Activated CD8-positive, alpha-beta memory T cell treated with anti-CD3 and anti-CD28 coated beads, Interleukin-2, amount 50 U/mL, for 4 hours (primary cell): ENCODE measurements at regions not wholly inside any gene's neighbourhood (a gene's known extent, or its start where the extent isn't known, plus 50 kb on each side); places are given as distances from the start of the nearest gene placed in this dataset.

Source experiments
- DNase-seq: peaks from one replicate; pipeline ENCODE4 v3.0.0-alpha.2; 2020

DNA sequence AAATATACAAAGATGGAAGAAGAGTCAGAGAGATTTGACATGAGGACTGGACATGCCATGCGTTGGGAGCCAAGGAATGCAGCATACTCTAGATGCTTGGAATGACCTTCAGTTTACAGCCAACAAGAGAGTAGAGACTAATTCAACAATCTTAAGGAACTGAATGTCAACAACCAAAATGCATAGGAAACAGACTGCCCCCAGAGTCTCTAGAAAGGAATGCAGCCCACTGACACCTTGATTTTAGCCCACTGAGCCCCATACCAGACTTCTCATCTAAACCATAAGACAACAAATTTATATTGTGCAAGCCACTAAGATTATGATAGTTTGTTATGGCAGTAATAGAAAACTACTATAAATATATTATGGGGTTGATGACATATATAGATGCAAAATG is 611.2 kb downstream of the RPS29 start:
- DNase-seq = no peak

- no peak for DNase-seq
These were observed 613.0 kb downstream of the RPS29 start for GRCh38 chr14:48973151-48973550.

GRCh38 chr14:48970943-48971342 is 615.2 kb downstream of the RPS29 start:
- DNase-seq = no peak

GRCh38 chr14:48967419-48967818 is 618.8 kb downstream of the RPS29 start:
- DNase-seq = no peak

- no peak for DNase-seq
These were observed 622.9 kb downstream of the RPS29 start for GRCh38 chr14:48963231-48963790.

DNA sequence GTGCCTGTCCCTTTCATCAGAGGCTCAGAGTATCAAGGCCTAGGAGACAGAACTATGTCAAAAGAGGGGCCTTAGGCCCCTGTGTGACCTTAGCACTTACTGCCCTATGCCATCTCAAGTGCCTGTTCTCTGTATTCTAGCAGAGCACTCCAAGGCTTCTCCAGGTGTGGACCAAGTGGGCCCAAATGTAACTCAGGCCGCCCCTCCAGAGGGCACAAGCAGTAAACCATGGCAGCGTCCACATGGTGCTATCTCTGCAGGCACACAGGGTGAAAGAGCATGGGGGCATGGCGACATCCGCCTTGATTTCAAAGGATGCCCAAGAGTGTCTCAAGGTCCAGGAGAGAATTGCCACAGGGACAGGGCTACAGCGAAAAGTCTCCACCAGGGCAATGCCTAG is 628.7 kb downstream of the RPS29 start:
- no peak for DNase-seq

- no peak for DNase-seq
These were observed 630.3 kb downstream of the RPS29 start for GRCh38 chr14:48955857-48956256.

DNA sequence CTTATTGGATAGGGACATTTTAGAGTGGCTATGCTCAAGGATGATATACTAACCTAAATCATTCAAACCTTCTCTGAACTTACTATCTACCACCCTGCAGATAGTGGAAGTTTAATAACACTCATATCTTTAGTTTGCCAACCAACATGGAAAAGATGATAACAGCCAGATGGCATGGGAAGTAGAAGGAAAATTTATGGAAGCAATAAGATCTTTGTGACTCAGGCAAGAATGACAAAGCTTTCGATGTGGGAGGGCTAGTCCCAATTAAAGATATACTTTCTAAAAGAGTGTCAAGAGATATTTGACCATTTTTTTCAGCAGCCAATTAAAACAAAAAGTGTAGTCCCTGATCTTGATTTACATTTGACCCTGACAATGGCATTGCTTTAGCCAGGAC is 631.7 kb downstream of the RPS29 start:
- no peak for DNase-seq

GRCh38 chr14:48944809-48945208 is 641.4 kb downstream of the RPS29 start:
- DNase-seq = no peak

- no peak for DNase-seq
These were observed 642.3 kb downstream of the RPS29 start for GRCh38 chr14:48943913-48944312.

DNA sequence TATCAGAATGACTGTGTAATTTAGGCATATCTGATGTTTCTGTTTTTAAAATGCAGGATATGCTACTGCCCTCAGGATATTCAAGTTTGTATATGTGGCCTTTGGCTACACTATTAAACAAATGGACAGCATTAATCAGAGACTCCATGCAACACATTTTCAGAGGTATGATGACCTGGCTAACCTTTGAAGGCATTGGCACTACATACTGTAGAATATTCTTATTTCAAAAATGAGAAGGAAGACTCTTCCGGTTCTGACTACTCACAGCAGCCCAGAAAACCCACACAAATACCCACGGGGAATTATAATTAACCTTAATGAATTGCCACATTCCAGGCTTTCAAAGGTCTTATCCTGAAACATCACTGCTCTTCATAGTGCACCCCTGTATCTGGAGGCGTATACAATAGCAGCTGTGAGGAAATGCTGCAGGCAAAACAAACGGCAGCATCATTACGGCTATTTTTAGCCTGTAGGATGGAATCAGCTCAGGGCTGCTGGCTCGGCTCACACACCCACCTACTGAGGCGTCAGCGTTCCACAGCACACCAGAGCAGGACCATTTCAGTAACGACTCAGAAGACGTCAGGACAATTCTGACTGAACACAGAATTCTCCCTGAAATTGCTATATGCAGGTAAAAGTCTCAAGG is 648.5 kb downstream of the RPS29 start:
- DNase-seq = no peak

DNA sequence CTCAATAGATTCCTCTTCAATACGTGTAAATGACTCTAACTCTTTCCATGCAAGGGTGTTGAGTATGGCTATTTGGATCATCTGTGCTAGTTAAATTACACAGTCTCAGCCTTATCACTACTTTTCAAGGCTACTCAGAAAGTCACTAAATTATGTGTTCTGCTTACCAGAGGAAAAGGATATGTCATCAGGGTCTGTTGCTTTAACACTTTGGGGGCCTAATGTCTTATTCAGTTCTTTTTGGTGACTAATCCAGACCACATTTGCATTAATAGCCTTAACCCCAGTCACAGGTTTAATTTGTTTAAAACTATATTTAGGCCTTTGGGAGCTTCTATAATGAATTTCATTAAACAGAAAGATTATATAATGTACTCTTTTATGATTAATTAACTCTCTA is 649.3 kb downstream of the RPS29 start:
- DNase-seq = no peak

DNA sequence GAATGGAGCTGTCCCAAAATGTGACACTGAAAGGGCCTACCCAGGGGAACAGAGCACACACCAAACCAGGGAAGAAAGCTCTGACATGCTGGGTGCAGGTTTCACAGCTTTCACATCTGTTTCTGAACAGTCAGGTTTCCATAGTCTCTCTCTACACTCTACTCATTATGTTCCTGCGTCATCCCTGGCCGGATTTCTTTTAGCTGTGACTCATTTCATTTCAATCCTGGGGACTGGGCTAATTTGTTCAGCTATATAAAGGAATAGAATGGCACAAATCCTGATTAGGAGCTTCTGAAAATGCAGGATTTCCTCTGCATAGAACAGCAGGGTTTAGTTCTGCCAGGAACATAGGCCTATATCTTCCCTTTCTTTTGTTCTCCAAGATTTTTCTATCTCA is 649.8 kb downstream of the RPS29 start:
- DNase-seq = no peak

GRCh38 chr14:48925184-48925583 is 661.0 kb downstream of the RPS29 start:
- no peak for DNase-seq

DNA sequence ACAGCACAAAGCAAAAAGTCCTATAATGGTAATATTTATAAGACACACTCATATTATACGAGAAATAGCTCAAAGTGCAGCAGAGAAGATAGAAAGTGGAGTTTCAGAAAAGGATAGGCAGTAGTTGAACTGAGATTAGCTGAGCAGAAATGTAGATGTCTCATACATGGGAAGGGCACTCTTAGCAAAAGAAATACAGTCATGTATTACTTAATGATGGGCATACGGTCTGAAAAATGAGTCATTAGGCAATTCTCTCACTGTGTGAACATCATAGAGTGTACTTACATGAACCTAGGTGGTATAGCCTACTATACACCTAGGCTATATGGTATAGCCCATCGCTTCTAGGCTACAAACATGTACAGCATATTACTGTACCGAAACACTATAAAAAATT is 671.3 kb downstream of the RPS29 start:
- DNase-seq = no peak

GRCh38 chr14:48914382-48914781 is 671.8 kb downstream of the RPS29 start:
- no peak for DNase-seq

DNA sequence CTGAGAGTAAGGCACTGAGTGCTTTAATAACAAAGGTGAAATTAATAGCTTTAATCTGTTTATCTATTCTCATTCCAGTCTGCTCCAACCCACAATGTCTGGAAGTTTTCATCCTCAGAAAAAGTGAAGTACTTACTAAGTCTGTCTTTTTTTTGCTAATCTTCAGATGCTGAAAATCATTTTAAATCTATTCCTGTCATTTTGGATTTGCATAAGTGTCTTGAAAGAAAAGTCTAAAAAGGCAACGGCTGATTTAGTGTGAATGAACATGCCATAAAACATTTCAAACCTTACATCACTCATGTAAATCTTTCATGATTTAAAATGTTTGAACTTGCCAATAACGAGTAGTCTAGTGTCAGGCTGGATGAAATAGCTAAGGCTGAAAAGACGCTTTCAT is 685.6 kb downstream of the RPS29 start:
- DNase-seq = no peak

- no peak for DNase-seq
These were observed 695.8 kb downstream of the RPS29 start for GRCh38 chr14:48890333-48890732.

DNA sequence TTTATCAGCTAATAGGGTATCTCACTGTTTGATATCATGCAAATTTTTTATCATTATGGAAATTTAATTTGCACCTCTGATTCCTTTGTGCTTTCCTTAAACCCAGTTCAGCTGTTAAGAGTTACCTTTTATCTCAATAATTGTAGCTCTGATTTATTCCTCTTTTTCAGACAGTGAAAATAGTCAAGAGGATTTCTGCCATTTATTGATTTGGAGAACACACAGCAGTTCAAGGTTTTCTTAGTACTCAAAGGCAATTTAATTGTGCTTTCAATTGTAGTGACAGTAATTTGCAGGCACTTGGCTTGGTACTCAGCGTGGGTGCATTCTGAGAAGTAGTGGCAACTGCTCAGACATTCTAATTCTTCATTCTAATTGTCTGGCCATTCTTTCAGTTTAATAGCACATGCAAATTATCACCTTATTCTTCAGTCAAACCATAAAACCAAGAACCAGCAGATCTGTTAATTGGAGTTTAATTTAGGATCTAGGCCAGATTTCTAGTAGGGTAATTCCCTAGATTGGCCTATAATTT is 709.3 kb downstream of the RPS29 start:
- DNase-seq = no peak

DNA sequence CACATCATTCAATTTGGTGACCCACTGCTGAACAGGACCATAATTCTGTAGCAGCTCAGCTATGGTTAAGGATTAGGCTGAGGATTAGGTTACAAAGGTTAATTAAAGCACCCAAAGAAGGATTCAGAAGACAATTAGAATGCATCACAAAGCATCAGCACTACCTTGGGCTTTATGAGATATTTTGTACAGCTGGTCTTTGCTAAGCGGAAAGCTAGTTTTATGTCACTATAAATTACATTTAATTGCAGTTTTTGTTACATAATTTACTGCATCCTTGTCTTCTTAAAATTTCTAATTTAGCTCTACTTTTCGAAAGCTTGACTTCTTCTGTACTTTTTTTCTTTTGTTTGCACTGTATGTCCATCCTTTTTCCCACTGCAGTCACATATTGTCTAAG is 711.5 kb downstream of the RPS29 start:
- DNase-seq = no peak

DNA sequence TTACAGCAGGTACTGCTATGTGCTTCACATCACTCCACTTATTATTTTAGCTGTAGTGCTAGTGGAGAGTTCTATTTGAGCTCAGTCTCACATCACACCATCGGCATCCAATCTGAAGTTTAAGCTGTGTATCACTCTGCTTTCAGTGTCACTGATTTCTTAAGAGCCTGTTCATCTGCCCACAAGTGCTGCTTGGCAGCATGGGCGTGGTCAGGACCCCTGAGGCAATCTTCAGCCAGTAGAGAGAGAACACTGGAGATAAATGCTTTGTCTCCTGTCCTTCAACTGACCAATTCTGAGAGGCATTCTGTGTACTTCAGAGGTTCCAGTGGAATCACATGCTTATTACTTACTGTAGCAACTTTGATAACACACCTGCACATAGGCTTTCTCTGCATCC is 728.8 kb downstream of the RPS29 start:
- no peak for DNase-seq

DNA sequence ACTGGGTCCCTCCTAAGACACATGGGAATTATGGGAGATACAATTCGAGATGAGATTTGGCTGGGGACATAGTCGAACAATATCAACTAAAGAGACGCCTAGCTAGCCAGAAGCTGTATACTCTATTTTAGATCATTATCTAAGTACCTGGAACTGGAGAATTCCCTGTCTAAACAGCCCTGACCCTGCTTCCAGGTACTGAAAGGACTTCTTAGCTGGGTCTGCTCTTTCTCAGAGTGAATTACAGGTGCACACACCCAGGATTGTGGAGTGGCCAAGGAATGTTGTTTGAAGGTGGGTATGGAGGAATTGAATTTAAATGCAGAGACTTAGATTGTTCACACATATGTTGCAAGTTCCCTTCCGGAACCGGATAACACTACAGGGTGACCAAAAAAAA is 733.0 kb downstream of the RPS29 start:
- no peak for DNase-seq

GRCh38 chr14:48849741-48850322 is 736.3 kb downstream of the RPS29 start:
- no peak for DNase-seq

DNA sequence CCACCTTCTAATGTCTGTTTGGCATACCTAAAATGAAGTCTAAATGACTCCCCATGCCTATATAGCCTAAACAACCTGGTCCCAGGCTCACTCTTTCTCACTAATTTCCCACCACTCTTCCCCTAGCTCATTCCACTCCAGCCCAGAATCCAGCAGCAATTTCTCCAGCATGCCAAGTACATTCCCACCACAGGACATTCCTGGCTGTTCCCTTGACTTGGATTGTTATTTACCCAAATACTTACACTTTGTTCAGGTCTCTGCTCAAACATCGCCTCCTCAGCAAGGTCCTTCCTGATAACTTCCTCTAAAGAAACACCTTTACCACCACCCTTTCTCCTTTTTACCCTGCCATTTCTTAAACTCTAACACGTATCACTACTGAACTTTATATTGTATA is 743.4 kb downstream of the RPS29 start:
- DNase-seq = no peak

DNA sequence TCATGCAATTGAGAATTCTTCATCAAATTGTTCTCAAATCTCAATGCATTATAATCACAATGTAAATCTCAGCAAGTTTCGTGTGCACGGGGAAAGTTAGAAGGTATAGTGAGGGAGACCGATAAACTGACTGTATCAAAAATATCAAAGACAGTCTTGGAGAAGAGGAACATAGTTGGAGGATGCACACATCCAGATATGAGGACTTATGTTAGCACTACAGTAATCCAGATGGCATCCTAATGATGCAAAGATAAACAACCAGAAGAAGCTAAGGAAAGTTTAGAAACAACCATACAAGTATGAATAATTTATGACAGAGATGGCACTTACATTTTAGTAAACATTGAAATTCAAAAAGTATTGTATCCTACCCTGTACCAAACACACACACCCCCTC is 760.1 kb downstream of the RPS29 start:
- no peak for DNase-seq
